ENCODE measurements at regions not wholly inside any gene's neighbourhood (a gene's known extent, or its start where the extent isn't known, plus 50 kb on each side); places are given as distances from the start of the nearest gene placed in this dataset.

DNA sequence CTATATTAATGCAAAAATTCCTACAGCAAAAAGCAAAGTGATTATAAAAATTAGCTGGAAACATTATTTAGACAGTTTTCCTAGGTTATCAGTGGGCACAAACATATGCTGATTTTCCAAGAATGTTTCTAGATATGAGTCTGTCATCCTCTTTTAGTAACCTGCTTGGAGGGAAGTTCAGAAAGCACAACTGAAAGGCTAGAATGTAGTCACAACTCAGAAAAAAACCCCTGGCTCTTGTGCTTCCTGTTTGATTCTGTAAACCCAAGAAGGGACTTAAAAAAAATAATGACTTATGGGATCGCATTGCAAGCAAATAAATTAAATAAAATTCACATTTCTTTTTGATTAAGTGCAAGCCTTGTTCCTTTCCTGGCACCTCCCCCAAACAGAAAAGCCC, 708.4 kb upstream of the EPHA7 start:
- H3K9me3 ChIP-seq = no peaks in the 10 kb centered on the region
- ATAC-seq = no peak
- H3K36me3 ChIP-seq = no peaks in the 10 kb centered on the region
- WGBS, 4 donors = 51 to 72% (median 58%) methylated on average over 1 of the region's 1 CpG
- no peaks in the 10 kb centered on the region for H3K27me3 ChIP-seq
- no peaks in the 10 kb centered on the region for H3K4me1 ChIP-seq
- no peak for DNase-seq
- no peak overlapping the region for H3K4me3 ChIP-seq
- no peak overlapping the region for H3K27ac ChIP-seq
- intact Hi-C loops (cut with DNase I) = no loop called here
- no peak for TF ChIP-seq POLR2A (IDR thresholded peaks at IDR 0.05)
- TF ChIP-seq, protein P1, sequence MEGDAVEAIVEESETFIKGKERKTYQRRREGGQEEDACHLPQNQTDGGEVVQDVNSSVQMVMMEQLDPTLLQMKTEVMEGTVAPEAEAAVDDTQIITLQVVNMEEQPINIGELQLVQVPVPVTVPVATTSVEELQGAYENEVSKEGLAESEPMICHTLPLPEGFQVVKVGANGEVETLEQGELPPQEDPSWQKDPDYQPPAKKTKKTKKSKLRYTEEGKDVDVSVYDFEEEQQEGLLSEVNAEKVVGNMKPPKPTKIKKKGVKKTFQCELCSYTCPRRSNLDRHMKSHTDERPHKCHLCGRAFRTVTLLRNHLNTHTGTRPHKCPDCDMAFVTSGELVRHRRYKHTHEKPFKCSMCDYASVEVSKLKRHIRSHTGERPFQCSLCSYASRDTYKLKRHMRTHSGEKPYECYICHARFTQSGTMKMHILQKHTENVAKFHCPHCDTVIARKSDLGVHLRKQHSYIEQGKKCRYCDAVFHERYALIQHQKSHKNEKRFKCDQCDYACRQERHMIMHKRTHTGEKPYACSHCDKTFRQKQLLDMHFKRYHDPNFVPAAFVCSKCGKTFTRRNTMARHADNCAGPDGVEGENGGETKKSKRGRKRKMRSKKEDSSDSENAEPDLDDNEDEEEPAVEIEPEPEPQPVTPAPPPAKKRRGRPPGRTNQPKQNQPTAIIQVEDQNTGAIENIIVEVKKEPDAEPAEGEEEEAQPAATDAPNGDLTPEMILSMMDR (IDR thresholded peaks at IDR 0.05) = no peak

DNA sequence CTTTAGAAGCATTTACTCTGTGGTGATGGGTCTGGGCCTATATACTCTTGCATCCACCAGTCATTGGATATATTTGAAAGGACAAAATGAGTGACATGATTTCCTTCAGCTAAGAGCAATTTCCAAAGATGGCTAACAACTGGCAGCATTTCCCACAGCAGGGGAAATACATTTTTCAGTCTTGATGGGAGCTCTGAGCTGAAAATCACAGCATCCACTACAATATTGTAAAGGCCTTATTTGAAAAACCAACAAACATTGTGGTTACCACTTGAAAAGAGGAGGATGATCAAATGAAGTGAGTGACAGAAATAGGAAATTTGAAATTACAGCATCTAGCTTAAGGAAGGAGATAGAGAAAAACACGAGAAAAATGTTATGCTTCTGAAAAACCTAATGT, 705.0 kb upstream of the EPHA7 start:
- no peaks in the 10 kb centered on the region for H3K4me1 ChIP-seq
- DNase-seq = no peak
- no peaks in the 10 kb centered on the region for H3K36me3 ChIP-seq
- 79 to 95% (median 87%) methylated on average over 1 of the region's 1 CpG for WGBS, 4 donors
- no peaks in the 10 kb centered on the region for H3K27me3 ChIP-seq
- H3K27ac ChIP-seq = no peak overlapping the region
- intact Hi-C loops (cut with DNase I) = no loop called here
- no peaks in the 10 kb centered on the region for H3K9me3 ChIP-seq
- no peak for TF ChIP-seq POLR2A (IDR thresholded peaks at IDR 0.05)
- TF ChIP-seq, protein P1 (IDR thresholded peaks at IDR 0.05) = no peak
- no peak overlapping the region for H3K4me3 ChIP-seq
- ATAC-seq = no peak

DNA sequence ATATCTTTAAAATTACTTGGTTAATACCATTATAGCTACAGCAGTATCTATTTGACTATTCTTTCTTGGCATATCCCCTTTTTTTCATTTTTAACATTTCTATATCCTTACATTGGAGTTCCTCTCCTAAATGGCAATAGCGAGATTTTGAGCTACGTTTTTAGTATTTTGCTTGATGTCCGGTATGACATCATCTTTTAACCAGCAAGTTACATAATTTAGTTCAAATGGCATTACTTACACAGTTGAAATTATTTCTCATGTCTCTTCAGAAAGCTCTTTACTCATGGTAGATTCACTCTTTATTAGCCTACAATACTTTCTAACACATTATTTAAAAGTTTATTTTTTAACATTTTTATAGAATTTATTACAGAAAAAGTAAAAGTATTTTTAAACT, 701.7 kb upstream of the EPHA7 start:
- Histone ChIP-seq H3K4me1 (no peaks in the 10 kb centered on the region), H3K27ac (no peak overlapping the region), H3K4me3 (no peak overlapping the region), H3K36me3 (no peaks in the 10 kb centered on the region), H3K9me3 (no peaks in the 10 kb centered on the region), H3K27me3 (no peaks in the 10 kb centered on the region)
- no peak for ATAC-seq
- DNase-seq = no peak
- intact Hi-C loops (cut with DNase I) = no loop called here
- TF ChIP-seq, protein P1 (IDR thresholded peaks at IDR 0.05) = no peak
- no peak for TF ChIP-seq POLR2A (IDR thresholded peaks at IDR 0.05)
- WGBS, 4 donors = 79 to 88% (median 81%) methylated on average over 3 of the region's 3 CpGs

DNA sequence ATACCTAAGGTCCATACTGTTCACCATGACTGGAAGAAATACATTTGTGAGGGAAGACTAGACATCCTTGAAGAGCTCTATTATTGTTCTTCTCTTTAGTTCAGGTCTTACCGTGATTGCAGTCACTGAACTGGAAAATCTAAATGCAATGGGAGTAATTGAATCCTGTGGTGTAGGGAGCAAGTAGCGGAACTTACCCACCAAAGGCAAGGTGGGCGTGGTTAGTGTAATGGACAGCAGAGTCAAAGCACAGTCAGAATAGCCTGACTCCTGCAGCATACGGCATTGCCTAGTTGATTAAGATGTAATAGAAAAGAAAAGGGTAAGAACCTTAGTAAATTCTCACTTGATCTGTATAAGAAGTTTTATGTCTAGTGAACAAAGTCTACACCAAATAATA, 679.7 kb upstream of the EPHA7 start:
- no peak for TF ChIP-seq POLR2A (IDR thresholded peaks at IDR 0.05)
- TF ChIP-seq, protein P1 (IDR thresholded peaks at IDR 0.05) = no peak
- no peak overlapping the region for H3K27ac ChIP-seq
- intact Hi-C loops (cut with DNase I) = no loop called here
- H3K36me3 ChIP-seq = no peaks in the 10 kb centered on the region
- no peaks in the 10 kb centered on the region for H3K9me3 ChIP-seq
- 85 to 93% (median 86%) methylated on average over 4 of the region's 4 CpGs for WGBS, 4 donors
- H3K4me3 ChIP-seq = no peak overlapping the region
- ATAC-seq (no peak), DNase-seq (no peak)
- no peaks in the 10 kb centered on the region for H3K27me3 ChIP-seq
- no peaks in the 10 kb centered on the region for H3K4me1 ChIP-seq

Data from heart left ventricle (tissue), 16 donors.